ENCODE measurements at regions not wholly inside any gene's neighbourhood (a gene's known extent, or its start where the extent isn't known, plus 50 kb on each side); places are given as distances from the start of the nearest gene placed in this dataset.
A peak's percentile ranks its signal among the peaks of the same experiment; 100 is the strongest.
"Not testable (repeated sequence)": the region's sequence is repeated elsewhere in the genome, so short reads cannot be mapped to it uniquely, and the experiment has no call there.

DNA sequence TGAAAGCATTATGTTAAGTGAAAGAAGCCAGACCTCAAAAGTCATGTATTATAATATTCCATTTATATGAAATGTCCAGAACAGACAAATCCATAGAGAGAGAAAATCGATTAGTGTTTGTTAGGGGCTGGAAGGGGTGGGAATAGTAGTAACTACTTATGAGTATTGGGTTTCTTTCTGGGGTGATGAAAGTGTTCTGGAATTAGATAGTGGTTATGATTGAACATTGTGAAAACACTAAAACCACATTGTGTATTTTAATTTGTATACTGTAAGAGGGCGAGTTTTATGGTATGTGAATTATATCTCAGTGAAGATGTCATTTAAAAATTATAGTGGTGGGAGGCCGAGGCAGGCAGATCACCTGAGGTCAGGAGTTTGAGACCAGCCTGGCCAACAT lies 52.0 kb upstream of the KIF13A start:
- DNase-seq (ENCODE audit: low read depth): peak; percentile 21
- H3K4me3 ChIP-seq (ENCODE audit: control insufficient read depth, low read depth, low read length): no peak overlapping the region
- TF ChIP-seq, protein P1, sequence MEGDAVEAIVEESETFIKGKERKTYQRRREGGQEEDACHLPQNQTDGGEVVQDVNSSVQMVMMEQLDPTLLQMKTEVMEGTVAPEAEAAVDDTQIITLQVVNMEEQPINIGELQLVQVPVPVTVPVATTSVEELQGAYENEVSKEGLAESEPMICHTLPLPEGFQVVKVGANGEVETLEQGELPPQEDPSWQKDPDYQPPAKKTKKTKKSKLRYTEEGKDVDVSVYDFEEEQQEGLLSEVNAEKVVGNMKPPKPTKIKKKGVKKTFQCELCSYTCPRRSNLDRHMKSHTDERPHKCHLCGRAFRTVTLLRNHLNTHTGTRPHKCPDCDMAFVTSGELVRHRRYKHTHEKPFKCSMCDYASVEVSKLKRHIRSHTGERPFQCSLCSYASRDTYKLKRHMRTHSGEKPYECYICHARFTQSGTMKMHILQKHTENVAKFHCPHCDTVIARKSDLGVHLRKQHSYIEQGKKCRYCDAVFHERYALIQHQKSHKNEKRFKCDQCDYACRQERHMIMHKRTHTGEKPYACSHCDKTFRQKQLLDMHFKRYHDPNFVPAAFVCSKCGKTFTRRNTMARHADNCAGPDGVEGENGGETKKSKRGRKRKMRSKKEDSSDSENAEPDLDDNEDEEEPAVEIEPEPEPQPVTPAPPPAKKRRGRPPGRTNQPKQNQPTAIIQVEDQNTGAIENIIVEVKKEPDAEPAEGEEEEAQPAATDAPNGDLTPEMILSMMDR (conservative IDR thresholded peaks at IDR 0.05; ENCODE audit: control insufficient read depth, insufficient read depth, low read depth, low read length): no peak

DNA sequence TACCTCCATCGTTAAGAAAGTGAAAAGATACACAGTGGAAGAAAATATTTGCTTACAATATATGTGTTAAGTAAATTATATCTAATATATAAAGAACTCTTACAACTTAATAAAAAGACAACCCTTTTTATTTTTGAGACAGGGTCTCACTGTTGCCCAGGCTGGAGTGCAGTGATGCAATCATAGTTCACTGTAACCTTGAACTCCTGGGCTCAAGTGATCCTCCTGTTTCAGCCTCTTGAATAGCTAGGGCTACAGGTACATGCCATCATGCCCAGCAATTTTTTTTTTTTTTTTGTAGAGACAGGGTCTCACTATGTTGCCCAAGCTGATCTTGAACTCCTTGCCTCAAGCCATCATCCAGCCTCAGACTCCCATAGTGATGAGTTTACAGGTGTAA lies 50.8 kb upstream of the KIF13A start:
- not testable (repeated sequence) for DNase-seq (ENCODE audit: low read depth); H3K4me3 ChIP-seq (ENCODE audit: control insufficient read depth, low read depth, low read length)
